Thymus (tissue), 11 donors: ENCODE measurements at regions not wholly inside any gene's neighbourhood (a gene's known extent, or its start where the extent isn't known, plus 50 kb on each side); places are given as distances from the start of the nearest gene placed in this dataset.

Source experiments
- DNase-seq, 9 donors: peaks; one replicate each; pipeline ENCODE4 v3.0.0-alpha.2; 2013; ENCODE audit warnings: low spot score in 9 of 9, low read depth in 6 of 9, missing footprints in 1 of 9
- H3K27ac ChIP-seq, 2 donors: one replicate each; pipeline ENCODE4 v1.5.1; 2013; ENCODE audit warnings: control low read depth in 1 of 2, low read depth in 1 of 2, low read length in 1 of 2, mild to moderate bottlenecking in 1 of 2, moderate library complexity in 1 of 2
- H3K27me3 ChIP-seq, 2 donors: one replicate each; pipeline ENCODE4 v1.5.1; 2013; ENCODE audit warnings: low read length in 1 of 2; ENCODE audit not compliant: control insufficient read depth in 2 of 2, insufficient read depth in 1 of 2
- H3K36me3 ChIP-seq, 2 donors: one replicate each; pipeline ENCODE4 v1.5.1; 2013; ENCODE audit warnings: low read length in 1 of 2, mild to moderate bottlenecking in 1 of 2, moderate library complexity in 1 of 2; ENCODE audit not compliant: control insufficient read depth in 2 of 2, insufficient read depth in 2 of 2
- H3K4me1 ChIP-seq, 2 donors: one replicate each; pipeline ENCODE4 v1.5.1; 2013; ENCODE audit warnings: low read length in 2 of 2; ENCODE audit not compliant: control insufficient read depth in 2 of 2, insufficient read depth in 2 of 2
- H3K4me3 ChIP-seq, 2 donors: one replicate each; pipeline ENCODE4 v1.5.1; 2013; ENCODE audit warnings: low read length in 2 of 2, control low read depth in 1 of 2, mild to moderate bottlenecking in 1 of 2
- H3K9me3 ChIP-seq, 2 donors: one replicate each; pipeline ENCODE4 v1.5.1; 2013; ENCODE audit warnings: low read length in 1 of 2, mild to moderate bottlenecking in 1 of 2; ENCODE audit not compliant: control insufficient read depth in 2 of 2, insufficient read depth in 1 of 2
- WGBS: extraction: QIAGEN DNeasy Blood & Tissue Kit; methylation state at CpG from one replicate; pipeline ENCODE4 v1.1.7; 2013; 5-methylcytosine and 5-hydroxymethylcytosine counted together
- donor health status: healthy.

- no peak for DNase-seq
- Histone ChIP-seq H3K27me3 (no peaks in the 10 kb centered on the region), H3K4me1 (no peaks in the 10 kb centered on the region), H3K36me3 (no peaks in the 10 kb centered on the region), H3K4me3 (no peak overlapping the region), H3K27ac (no peak overlapping the region), H3K9me3 (no peaks in the 10 kb centered on the region)
- WGBS, result 94% methylated on average over 4 of the region's 4 CpGs
Measured at GRCh38 chr10:52650873-52651272, 121.7 kb downstream of the MBL2 start.

GRCh38 chr10:52651293-52651692 is 121.3 kb downstream of the MBL2 start:
- no peaks in the 10 kb centered on the region for H3K9me3 ChIP-seq
- no peaks in the 10 kb centered on the region for H3K27me3 ChIP-seq
- no peaks in the 10 kb centered on the region for H3K36me3 ChIP-seq
- WGBS, result 81% methylated on average over 3 of the region's 3 CpGs
- H3K4me3 ChIP-seq, result no peak overlapping the region
- no peak for DNase-seq
- no peak overlapping the region for H3K27ac ChIP-seq
- no peaks in the 10 kb centered on the region for H3K4me1 ChIP-seq

GRCh38 chr10:52652431-52653262 is 119.9 kb downstream of the MBL2 start:
- Histone ChIP-seq H3K4me1 (no peaks in the 10 kb centered on the region), H3K27ac (no peak overlapping the region), H3K4me3 (no peak overlapping the region), H3K36me3 (no peaks in the 10 kb centered on the region), H3K9me3 (no peaks in the 10 kb centered on the region), H3K27me3 (no peaks in the 10 kb centered on the region)
- 24% methylated on average over 7 of the region's 7 CpGs for WGBS
- no peak for DNase-seq

- no peak overlapping the region for H3K4me3 ChIP-seq
- WGBS, result 97% methylated on average over 5 of the region's 5 CpGs
- H3K27ac ChIP-seq, result no peak overlapping the region
- H3K9me3 ChIP-seq, result no peaks in the 10 kb centered on the region
- H3K36me3 ChIP-seq, result no peaks in the 10 kb centered on the region
- DNase-seq, result no peak
- H3K27me3 ChIP-seq, result no peaks in the 10 kb centered on the region
- no peaks in the 10 kb centered on the region for H3K4me1 ChIP-seq
Measured at GRCh38 chr10:52653263-52653909, 119.2 kb downstream of the MBL2 start.

- no peak for DNase-seq
- Histone ChIP-seq H3K9me3 (no peaks in the 10 kb centered on the region), H3K27ac (no peak overlapping the region), H3K4me3 (no peak overlapping the region), H3K27me3 (no peaks in the 10 kb centered on the region), H3K36me3 (no peaks in the 10 kb centered on the region), H3K4me1 (no peaks in the 10 kb centered on the region)
- 94% methylated on average over 2 of the region's 2 CpGs for WGBS
Measured at GRCh38 chr10:52654201-52654600, 118.4 kb downstream of the MBL2 start.

- Histone ChIP-seq H3K27me3 (no peaks in the 10 kb centered on the region), H3K27ac (no peak overlapping the region)
Measured at GRCh38 chr10:52658112-52658511, 114.5 kb downstream of the MBL2 start.

GRCh38 chr10:52659085-52659484 is 113.5 kb downstream of the MBL2 start:
- no peaks in the 10 kb centered on the region for H3K27me3 ChIP-seq
- no peak overlapping the region for H3K27ac ChIP-seq
- no peak for DNase-seq
- 41% methylated on average over 1 of the region's 1 CpG for WGBS
- no peaks in the 10 kb centered on the region for H3K4me1 ChIP-seq
- H3K9me3 ChIP-seq, result no peaks in the 10 kb centered on the region
- H3K4me3 ChIP-seq, result no peak overlapping the region
- no peaks in the 10 kb centered on the region for H3K36me3 ChIP-seq

More at GRCh38 chr10:52658112-52658511, 114.5 kb downstream of the MBL2 start:
- no peaks in the 10 kb centered on the region for H3K9me3 ChIP-seq
- H3K4me1 ChIP-seq, result no peaks in the 10 kb centered on the region
- 92% methylated on average over 3 of the region's 3 CpGs for WGBS
- no peak for DNase-seq
- H3K4me3 ChIP-seq, result no peak overlapping the region
- no peaks in the 10 kb centered on the region for H3K36me3 ChIP-seq

GRCh38 chr10:52662256-52662655 is 110.3 kb downstream of the MBL2 start:
- WGBS, result 94% methylated on average over 1 of the region's 1 CpG
- no peaks in the 10 kb centered on the region for H3K27me3 ChIP-seq
- no peaks in the 10 kb centered on the region for H3K4me1 ChIP-seq
- no peak overlapping the region for H3K27ac ChIP-seq
- H3K36me3 ChIP-seq, result no peaks in the 10 kb centered on the region
- no peak for DNase-seq
- no peak overlapping the region for H3K4me3 ChIP-seq
- no peaks in the 10 kb centered on the region for H3K9me3 ChIP-seq

GRCh38 chr10:52663161-52663560 is 109.4 kb downstream of the MBL2 start:
- Histone ChIP-seq H3K4me1 (no peaks in the 10 kb centered on the region), H3K27ac (no peak overlapping the region), H3K4me3 (no peak overlapping the region), H3K27me3 (no peaks in the 10 kb centered on the region), H3K9me3 (no peaks in the 10 kb centered on the region), H3K36me3 (no peaks in the 10 kb centered on the region)
- 89% methylated on average over 3 of the region's 3 CpGs for WGBS
- no peak for DNase-seq
